ENCODE measurements at regions not wholly inside any gene's neighbourhood (a gene's known extent, or its start where the extent isn't known, plus 50 kb on each side); places are given as distances from the start of the nearest gene placed in this dataset.
A peak's percentile ranks its signal among the peaks of the same experiment; 100 is the strongest.

DNA sequence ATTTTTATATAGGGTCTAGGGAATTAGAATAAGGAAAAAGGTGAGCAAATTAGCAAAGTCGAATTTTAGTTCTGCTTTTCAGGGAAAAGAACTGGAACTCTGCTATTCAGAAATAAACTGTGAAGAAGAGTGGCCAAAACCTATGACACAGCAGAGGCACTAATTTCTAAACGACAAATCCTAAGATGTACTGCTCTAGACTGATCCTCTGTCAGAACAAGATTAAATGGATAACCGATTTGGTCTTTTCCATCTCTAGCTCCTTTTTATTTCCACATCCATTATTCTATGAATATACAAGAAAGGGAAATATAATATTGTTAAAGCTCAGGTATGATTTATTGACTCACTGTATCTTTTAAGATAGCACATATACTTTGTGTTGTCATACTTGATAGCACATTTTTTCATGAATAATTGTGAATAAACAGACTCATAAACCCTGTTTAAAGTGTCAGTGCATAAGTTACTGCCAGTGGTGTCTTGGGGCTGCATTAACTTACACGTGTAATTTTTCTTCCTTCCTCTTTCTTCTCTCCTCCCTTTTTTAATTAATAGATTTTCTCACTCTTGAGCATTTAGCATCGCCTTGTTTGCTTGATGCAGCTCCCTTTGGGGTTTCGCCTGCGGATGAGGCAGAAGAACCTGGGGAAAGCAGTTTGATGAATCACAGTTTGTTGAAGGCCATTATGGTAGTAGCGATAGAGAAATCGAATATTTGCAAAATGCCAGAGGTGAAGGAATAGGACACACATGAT, 496.6 kb downstream of the ADGRL2 start:
- H3K4me3 ChIP-seq (ENCODE audit: low read depth, low read length), result no peak overlapping the region
- DNase-seq (ENCODE audit: low read depth), result no peak
- TF ChIP-seq, protein P1, sequence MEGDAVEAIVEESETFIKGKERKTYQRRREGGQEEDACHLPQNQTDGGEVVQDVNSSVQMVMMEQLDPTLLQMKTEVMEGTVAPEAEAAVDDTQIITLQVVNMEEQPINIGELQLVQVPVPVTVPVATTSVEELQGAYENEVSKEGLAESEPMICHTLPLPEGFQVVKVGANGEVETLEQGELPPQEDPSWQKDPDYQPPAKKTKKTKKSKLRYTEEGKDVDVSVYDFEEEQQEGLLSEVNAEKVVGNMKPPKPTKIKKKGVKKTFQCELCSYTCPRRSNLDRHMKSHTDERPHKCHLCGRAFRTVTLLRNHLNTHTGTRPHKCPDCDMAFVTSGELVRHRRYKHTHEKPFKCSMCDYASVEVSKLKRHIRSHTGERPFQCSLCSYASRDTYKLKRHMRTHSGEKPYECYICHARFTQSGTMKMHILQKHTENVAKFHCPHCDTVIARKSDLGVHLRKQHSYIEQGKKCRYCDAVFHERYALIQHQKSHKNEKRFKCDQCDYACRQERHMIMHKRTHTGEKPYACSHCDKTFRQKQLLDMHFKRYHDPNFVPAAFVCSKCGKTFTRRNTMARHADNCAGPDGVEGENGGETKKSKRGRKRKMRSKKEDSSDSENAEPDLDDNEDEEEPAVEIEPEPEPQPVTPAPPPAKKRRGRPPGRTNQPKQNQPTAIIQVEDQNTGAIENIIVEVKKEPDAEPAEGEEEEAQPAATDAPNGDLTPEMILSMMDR (IDR thresholded peaks at IDR 0.05; ENCODE audit: insufficient read depth, low read length), result no peak

DNA sequence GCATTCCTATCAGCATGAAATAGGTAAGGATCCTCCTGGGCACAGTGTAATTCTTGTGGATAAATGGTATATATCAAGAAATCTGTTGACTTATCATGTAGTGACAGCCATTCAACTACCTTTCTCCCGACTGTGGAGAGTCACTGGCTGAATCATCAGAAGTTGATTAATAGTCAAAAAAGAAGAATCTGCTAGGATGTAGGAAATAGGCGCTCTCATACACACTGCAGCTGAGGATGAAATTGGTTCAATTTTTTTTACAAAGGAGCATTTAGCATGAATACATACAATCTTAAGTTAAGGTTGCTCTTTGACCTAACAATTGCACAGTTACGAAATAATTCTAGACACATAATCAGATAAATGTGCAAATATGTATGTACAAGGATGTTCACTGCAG, 486.8 kb downstream of the ADGRL2 start:
- no peak for DNase-seq (ENCODE audit: low read depth)
- TF ChIP-seq, protein P1 (IDR thresholded peaks at IDR 0.05; ENCODE audit: insufficient read depth, low read length), result no peak
- no peak overlapping the region for H3K4me3 ChIP-seq (ENCODE audit: low read depth, low read length)

DNA sequence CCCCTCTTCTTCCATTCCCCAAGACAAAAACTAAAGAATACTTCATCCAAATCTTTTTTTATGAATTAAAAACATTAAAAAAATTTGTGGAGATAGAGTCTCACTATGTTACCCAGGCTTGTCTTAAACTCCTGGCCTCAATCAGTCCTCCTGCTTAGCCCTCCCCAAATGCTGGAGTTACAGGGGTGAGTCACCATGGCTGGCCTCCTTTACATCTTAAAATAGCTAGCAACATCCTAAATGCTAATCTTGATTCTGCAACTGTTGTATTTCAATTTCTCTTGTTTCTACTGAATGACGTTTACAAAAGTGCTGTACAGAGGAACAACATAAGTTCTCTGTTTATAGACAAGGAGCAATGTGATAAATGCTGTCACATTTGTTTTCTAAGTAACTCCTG, 483.5 kb downstream of the ADGRL2 start:
- peak; percentile 51 for DNase-seq (ENCODE audit: low read depth)
- TF ChIP-seq, protein P1 (IDR thresholded peaks at IDR 0.05; ENCODE audit: insufficient read depth, low read length), result no peak
- no peak overlapping the region for H3K4me3 ChIP-seq (ENCODE audit: low read depth, low read length)

DNA sequence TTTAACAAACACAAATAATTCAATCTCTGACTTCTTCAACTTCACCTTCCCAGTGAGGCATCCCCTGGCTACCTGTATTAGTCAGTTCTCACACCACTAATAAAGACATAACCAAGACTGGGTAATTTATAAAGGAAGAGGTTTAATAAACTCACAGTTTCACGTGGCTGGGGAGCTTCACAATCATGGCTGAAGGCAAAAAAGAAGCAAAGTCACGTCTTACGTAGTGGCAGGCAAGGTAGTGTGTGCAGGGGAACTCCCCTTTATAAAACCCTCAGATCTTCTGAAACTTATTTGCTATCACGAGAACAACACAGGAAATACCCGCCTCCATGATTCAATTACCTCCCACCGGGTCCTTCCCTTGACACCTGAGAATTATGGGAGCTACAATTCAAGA, 478.5 kb downstream of the ADGRL2 start:
- DNase-seq (ENCODE audit: low read depth), result no peak
- TF ChIP-seq, protein P1 (IDR thresholded peaks at IDR 0.05; ENCODE audit: insufficient read depth, low read length), result no peak
- H3K4me3 ChIP-seq (ENCODE audit: low read depth, low read length), result no peak overlapping the region

DNA sequence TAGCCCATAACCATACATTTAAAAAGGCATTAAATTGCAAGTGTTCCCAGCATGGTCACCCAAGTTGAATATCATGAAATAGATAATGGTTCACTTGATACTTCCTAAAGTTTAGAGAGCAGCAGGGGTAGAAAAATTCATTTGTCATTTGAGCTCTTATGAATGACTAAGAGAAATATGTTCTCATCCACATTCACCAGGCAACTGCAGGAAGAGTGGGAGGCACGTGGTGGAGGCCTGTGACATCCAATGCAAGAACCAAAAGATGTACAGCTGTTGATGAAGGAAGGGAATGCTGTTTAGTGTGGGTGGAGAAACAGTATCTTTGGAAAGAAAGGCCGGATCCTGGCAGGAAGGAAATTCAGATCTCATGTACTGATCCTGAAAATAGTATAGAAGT, 473.1 kb downstream of the ADGRL2 start:
- H3K4me3 ChIP-seq (ENCODE audit: low read depth, low read length), result no peak overlapping the region
- TF ChIP-seq, protein P1 (IDR thresholded peaks at IDR 0.05; ENCODE audit: insufficient read depth, low read length), result no peak
- DNase-seq (ENCODE audit: low read depth), result no peak

DNA sequence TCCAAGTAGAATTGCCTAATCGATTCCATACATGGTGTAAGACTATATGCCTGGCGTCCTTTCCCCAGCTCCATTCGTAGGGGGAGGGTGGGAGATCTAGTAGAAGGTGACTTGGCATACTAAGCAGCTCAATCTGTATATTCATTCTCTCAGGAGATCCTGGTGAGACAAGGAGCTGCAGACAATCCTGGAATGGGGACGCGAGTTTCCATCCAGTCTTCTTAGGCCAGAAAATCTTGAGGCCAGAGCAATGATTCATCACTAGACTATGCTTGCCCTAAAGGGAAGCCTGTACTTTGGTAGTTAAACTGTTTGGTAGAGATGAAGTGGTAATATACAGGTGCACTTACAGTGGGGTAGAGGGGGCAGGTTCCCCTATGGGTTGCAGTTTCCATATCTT, 468.7 kb downstream of the ADGRL2 start:
- TF ChIP-seq, protein P1 (IDR thresholded peaks at IDR 0.05; ENCODE audit: insufficient read depth, low read length), result no peak
- DNase-seq (ENCODE audit: low read depth), result peak; percentile 77

DNA sequence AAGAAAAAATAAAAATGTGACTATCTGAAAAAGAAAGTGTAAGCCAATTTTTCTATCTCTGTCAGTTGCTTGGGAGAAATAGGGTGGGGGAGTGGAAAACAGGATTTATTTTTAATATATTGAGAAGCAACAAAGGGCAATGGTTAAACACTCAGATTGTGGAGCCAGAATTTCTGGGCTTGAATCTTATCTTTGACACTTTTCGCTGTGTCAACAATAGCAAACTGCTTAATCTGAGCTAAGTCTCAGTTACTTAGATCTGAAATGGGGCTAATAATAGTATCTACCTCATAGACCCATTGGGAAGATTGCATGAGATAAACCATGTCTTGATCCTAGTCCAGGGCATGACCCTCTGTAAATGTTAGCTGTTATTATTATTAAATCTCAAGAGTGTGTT, 468.1 kb downstream of the ADGRL2 start:
- TF ChIP-seq, protein P1 (IDR thresholded peaks at IDR 0.05; ENCODE audit: insufficient read depth, low read length), result no peak
- H3K4me3 ChIP-seq (ENCODE audit: low read depth, low read length), result no peak overlapping the region
- DNase-seq (ENCODE audit: low read depth), result peak; percentile 41

More for the DNA sequence above, 468.7 kb downstream of the ADGRL2 start:
- no peak overlapping the region for H3K4me3 ChIP-seq (ENCODE audit: low read depth, low read length)
